K562 (cell line): ENCODE measurements at regions not wholly inside any gene's neighbourhood (a gene's known extent, or its start where the extent isn't known, plus 50 kb on each side); places are given as distances from the start of the nearest gene placed in this dataset.
A peak's percentile ranks its signal among the peaks of the same experiment; 100 is the strongest.

Source experiments
- ATAC-seq: fragments of 200-7000 bp; cut with Tn5 transposase; 3 replicates; pipeline ENCODE4 v1.9.1; 2020; ENCODE audit warnings: moderate library complexity
- BruUV-seq: library from RNA; stranded (reverse); fragments of 400-500 nt; replicated peaks from 2 replicates; lab custom pipeline; 2021; lab: Mats Ljungman, UMichigan
- CTCF ChIA-PET: fragments of 300-600 bp; formaldehyde crosslinking; extraction: SDS; loops from one replicate; lab custom pipeline; 2021; ENCODE audit warnings: low intra/inter-chr PET ratio; lab: Yijun Ruan, JAX
- POLR2A ChIA-PET: fragments of 300-600, 350-650 bp; sonication (Branson Sonifier 250); formaldehyde crosslinking; extraction: SDS; loops from one replicate; lab custom pipeline; 2021; ENCODE audit warnings: antibody characterized with exemption, inconsistent platforms; lab: Yijun Ruan, JAX
- DNase-seq, 4 experiments: peaks; one replicate each; pipeline versions ENCODE4 v3.0.0 to v3.0.0-alpha.2; 2011 to 2018; ENCODE audit warnings: low spot score in 3 of 4, mixed read lengths in 3 of 4; ENCODE audit errors: extremely low read depth in 1 of 4
- FAIRE-seq: peaks from 2 replicates; lab custom pipeline; 2011; peaks lifted over from hg19 to GRCh38; lab: Jason Lieb, UNC
- H2AFZ ChIP-seq: 2 replicates; pipeline ENCODE4 v1.6.0; 2011; ENCODE audit warnings: low read depth, low read length, control low read depth, inconsistent platforms
- H3K27ac ChIP-seq: fragments of 200-600 bp; 3 replicates; pipeline ENCODE4 v1.8.0; 2011; ENCODE audit warnings: low read depth, mild to moderate bottlenecking, control low read depth, inconsistent platforms, low read length, moderate library complexity, mixed read lengths; ENCODE audit errors: extremely low read depth
- H3K27me3 ChIP-seq, 2 experiments: fragments of 300-600 bp in 1 of 2; 2 replicates in 1 of 2; 3 replicates in 1 of 2; pipeline versions ENCODE4 v1.6.0 to v1.8.0; 2011; ENCODE audit warnings: inconsistent platforms in 2 of 2, low read length in 2 of 2, mild to moderate bottlenecking in 1 of 2, mixed read lengths in 1 of 2, moderate library complexity in 1 of 2; ENCODE audit not compliant: control insufficient read depth in 2 of 2, insufficient read depth in 2 of 2
- H3K36me3 ChIP-seq: fragments of 300-600 bp; 3 replicates; pipeline ENCODE4 v1.8.0; 2011; ENCODE audit warnings: mild to moderate bottlenecking, low read length, inconsistent platforms; ENCODE audit not compliant: control insufficient read depth, insufficient read depth
- H3K4me1 ChIP-seq, 2 experiments: fragments of 200-600 bp in 1 of 2; replicated peaks in 1 of 2; 2 replicates in 1 of 2; 3 replicates in 1 of 2; pipeline versions ENCODE4 v1.5.1 to v1.8.0; 2011; ENCODE audit warnings: inconsistent platforms in 2 of 2, low read length in 2 of 2, mild to moderate bottlenecking in 1 of 2, mixed read lengths in 1 of 2, moderate library complexity in 1 of 2; ENCODE audit not compliant: control insufficient read depth in 2 of 2, insufficient read depth in 2 of 2
- H3K4me2 ChIP-seq: 2 replicates; pipeline ENCODE4 v1.6.1; 2011; ENCODE audit warnings: low read length, control low read depth, inconsistent platforms, mixed read lengths; ENCODE audit not compliant: insufficient read depth
- H3K4me3 ChIP-seq: fragments of 200-600 bp; sonication (generic), shearing (Covaris generic); 2 replicates; pipeline ENCODE4 v1.5.1; 2016; ENCODE audit warnings: control low read depth, inconsistent platforms
- H3K79me2 ChIP-seq: fragments of 200-600 bp; 3 replicates; pipeline ENCODE4 v1.8.0; 2011; ENCODE audit warnings: low read length, inconsistent platforms; ENCODE audit not compliant: control insufficient read depth, insufficient read depth
- H3K9ac ChIP-seq, 2 experiments: 2 replicates each; pipeline versions ENCODE4 v1.6.0 to v1.6.1; 2011; ENCODE audit warnings: low read depth in 2 of 2, low read length in 2 of 2, control low read depth in 1 of 2, inconsistent platforms in 1 of 2, mild to moderate bottlenecking in 1 of 2, mixed read lengths in 1 of 2; ENCODE audit not compliant: insufficient read depth in 1 of 2
- H3K9me1 ChIP-seq: one replicate; pipeline ENCODE4 v1.6.0; 2011; ENCODE audit warnings: inconsistent platforms, mild to moderate bottlenecking, low read length, moderate library complexity; ENCODE audit not compliant: control insufficient read depth, insufficient read depth
- H3K9me3 ChIP-seq: replicated peaks from 2 replicates; pipeline ENCODE4 v1.5.1; 2011; ENCODE audit warnings: low read depth, low read length, inconsistent platforms; ENCODE audit not compliant: control insufficient read depth, insufficient read depth
- H4K20me1 ChIP-seq: replicated peaks from 2 replicates; pipeline ENCODE4 v1.6.1; 2011; ENCODE audit warnings: low read length, inconsistent platforms, mixed read lengths; ENCODE audit not compliant: control insufficient read depth, insufficient read depth
- CBFA2T3 ChIP-seq: fragments of 450-650 bp; IDR thresholded peaks from 2 replicates; pipeline ENCODE4 v1.6.1; 2017
- DDX20 ChIP-seq: fragments of 450-650 bp; IDR thresholded peaks from 2 replicates; pipeline ENCODE4 v1.6.1; 2016; ENCODE audit warnings: missing genetic modification characterization, low read depth, mild to moderate bottlenecking, missing compliant biosample characterization, moderate library complexity
- FOSL1 ChIP-seq: fragments of 200-800 bp; sonication (Bioruptor generic); conservative IDR thresholded peaks from 2 replicates; pipeline ENCODE4 v1.6.1; 2016; ENCODE audit warnings: missing genetic modification characterization, missing compliant biosample characterization
- GABPA ChIP-seq: fragments of 200-800 bp; sonication (Bioruptor generic); conservative IDR thresholded peaks from 2 replicates; pipeline ENCODE4 v1.6.1; 2016; ENCODE audit warnings: low read depth, missing genetic modification characterization, missing compliant biosample characterization
- REST ChIP-seq, 2 experiments: fragments of 450-650 bp; formaldehyde crosslinking in 1 of 2; IDR thresholded peaks; 2 replicates each; pipeline versions ENCODE4 v1.4.0 to v1.6.1; 2014 to 2020; ENCODE audit warnings: mild to moderate bottlenecking in 2 of 2, borderline replicate concordance in 1 of 2, low read depth in 1 of 2
- WGBS: fragments of 100-300 bp; shearing (Covaris generic); methylation state at CpG from one replicate; pipeline ENCODE4 v1.1.6; 2016; ENCODE audit warnings: low coverage, mixed read lengths; ENCODE audit not compliant: insufficient coverage; ENCODE audit errors: missing lambda C conversion rate; 5-methylcytosine and 5-hydroxymethylcytosine counted together
- in situ Hi-C: fragments of 300-500 bp; cut with MboI; formaldehyde crosslinking; loops from 4 replicates; pipeline ENCODE4 v1.15.0; 2018; ENCODE audit warnings: inconsistent platforms, mixed read lengths
- intact Hi-C: fragments of 100-400 bp; cut with micrococcal nuclease; formaldehyde crosslinking; loops from 2 replicates; pipeline ENCODE4 v1.14.2; 2022

GRCh38 chr2:58667137-58667774 is 426.1 kb upstream of the FANCL start:
- POLR2A ChIA-PET, result interaction anchor here (0.6 to 2.7 kb wide), 3 partner anchors 10 to 34 kb away, joined by 3 to 6 read pairs (median 5); no protein-coding TSS in a partner anchor
- CTCF ChIA-PET, result no interaction called here
- H3K27me3 ChIP-seq, result no peaks in the 10 kb centered on the region
- DNase-seq (peak in 2 of 4 experiments; percentile 58 to 84), ATAC-seq (peak; percentile 82), FAIRE-seq (peak; percentile 90)
- peaks cover 3% of the 10 kb centered on the region; the same call in 1 of the 2 replicates for H3K9me3 ChIP-seq
- peaks cover 4 to 30% of the 10 kb centered on the region in 2 experiments; a peak in 3 of 5 replicates for H3K4me1 ChIP-seq
- intact Hi-C loops, result loop anchor here (2.0 to 5.0 kb wide), 3 partner anchors 42 to 96 kb away; no protein-coding TSS in a partner anchor
- no peak overlapping the region for H3K4me3 ChIP-seq
- H3K79me2 ChIP-seq, result no peaks in the 10 kb centered on the region
- in situ Hi-C loops, result no loop called here
- H3K9ac ChIP-seq, result peak overlapping the region in 1 of 2 experiments; percentile 43; a peak in 1 of 4 replicates
- H3K9me1 ChIP-seq, result no peaks in the 10 kb centered on the region
- peak overlapping the region; percentile 57 for H3K4me2 ChIP-seq
- H4K20me1 ChIP-seq, result no peaks in the 10 kb centered on the region
- H2AFZ ChIP-seq, result peak overlapping the region; percentile 80
- H3K27ac ChIP-seq, result peak overlapping the region; percentile 85
- H3K36me3 ChIP-seq, result no peaks in the 10 kb centered on the region
- no TSS peak for BruUV-seq
- 4% methylated on average over 3 of the region's 3 CpGs for WGBS
- TF ChIP-seq DDX20 (peak; percentile 18; the same call in 1 of the 2 replicates), GABPA (no peak; the same call in 1 of the 2 replicates), REST (IDR thresholded peaks at IDR 0.05; ENCODE audit: borderline replicate concordance) (peak; percentile 36; the same call in 1 of the 2 replicates), REST (CRISPR knock-in tag; IDR thresholded peaks at IDR 0.05; ENCODE audit: low read depth) (no peak), CBFA2T3 (peak; percentile 84), FOSL1 (tag) (peak; percentile 94)
